Panc1 (cell line): ENCODE measurements at regions not wholly inside any gene's neighbourhood (a gene's known extent, or its start where the extent isn't known, plus 50 kb on each side); places are given as distances from the start of the nearest gene placed in this dataset.
A peak's percentile ranks its signal among the peaks of the same experiment; 100 is the strongest.

Experiments used
- ATAC-seq: fragments of 200-7000 bp; cut with Tn5 transposase; 2 replicates; pipeline ENCODE4 v1.9.1; 2020; ENCODE audit warnings: mild to moderate bottlenecking, moderate library complexity
- BruUV-seq: library from RNA; stranded (reverse); fragments of 400-500 nt; replicated peaks from 2 replicates; lab custom pipeline; 2021; lab: Mats Ljungman, UMichigan
- CTCF ChIA-PET: fragments of 300-600 bp; sonication (Branson Sonifier 250); formaldehyde crosslinking; loops from one replicate; lab custom pipeline; 2022; ENCODE audit warnings: antibody characterized with exemption; lab: Charles Lee
- POLR2A ChIA-PET: fragments of 300-600 bp; sonication (Branson Sonifier 250); formaldehyde crosslinking; loops from one replicate; lab custom pipeline; 2022; ENCODE audit warnings: antibody characterized with exemption; lab: Charles Lee
- DNase-seq: peaks from one replicate; pipeline ENCODE4 v3.0.0-alpha.2; 2010; ENCODE audit warnings: low read depth, low spot score
- H3K27ac ChIP-seq: 2 replicates; pipeline ENCODE4 v1.5.1; 2011; ENCODE audit warnings: mild to moderate bottlenecking, low read length, inconsistent platforms
- H3K27me3 ChIP-seq: fragments of 200-500 bp; sonication (Bioruptor generic); 2 replicates; pipeline ENCODE4 v1.6.0; 2014; ENCODE audit warnings: low read length, inconsistent platforms; ENCODE audit not compliant: control insufficient read depth, insufficient read depth
- H3K36me3 ChIP-seq: fragments of 200-500 bp; sonication (Bioruptor generic); 2 replicates; pipeline ENCODE4 v1.5.1; 2014; ENCODE audit warnings: inconsistent platforms, mild to moderate bottlenecking, low read length, moderate library complexity; ENCODE audit not compliant: control insufficient read depth, insufficient read depth
- H3K4me1 ChIP-seq: 2 replicates; pipeline ENCODE4 v1.5.1; 2011; ENCODE audit warnings: inconsistent platforms, mild to moderate bottlenecking, low read length, moderate library complexity; ENCODE audit not compliant: control insufficient read depth, insufficient read depth
- H3K4me3 ChIP-seq, 2 experiments: 2 replicates each; pipeline ENCODE4 v1.5.1; 2011 to 2012; ENCODE audit warnings: low read depth in 2 of 2, low read length in 2 of 2, mild to moderate bottlenecking in 2 of 2, inconsistent platforms in 1 of 2, moderate library complexity in 1 of 2
- H3K9me3 ChIP-seq: fragments of 200-500 bp; sonication (Bioruptor generic); 2 replicates; pipeline ENCODE4 v1.5.1; 2014; ENCODE audit warnings: low read depth, mild to moderate bottlenecking, inconsistent platforms, low read length, moderate library complexity; ENCODE audit not compliant: control insufficient read depth, insufficient read depth
- CTCF ChIP-seq: fragments of 450-650 bp; IDR thresholded peaks from 2 replicates; pipeline ENCODE4 v1.5.1; 2017; ENCODE audit warnings: mild to moderate bottlenecking
- POLR2AphosphoS5 ChIP-seq: IDR thresholded peaks from 2 replicates; pipeline ENCODE4 v1.6.1; 2012; ENCODE audit warnings: mild to moderate bottlenecking, low read depth, low read length, moderate library complexity
- SIN3A ChIP-seq: IDR thresholded peaks from 2 replicates; pipeline ENCODE4 v1.6.1; 2012; ENCODE audit warnings: low read depth, mild to moderate bottlenecking, low read length, moderate library complexity, borderline replicate concordance; ENCODE audit not compliant: insufficient read depth
- TCF7L2 ChIP-seq: IDR thresholded peaks from 2 replicates; pipeline ENCODE4 v1.6.1; 2011; ENCODE audit warnings: mild to moderate bottlenecking, low read depth, low read length, inconsistent platforms
- in situ Hi-C: cut with HindIII; loops from 2 replicates; pipeline ENCODE4 v1.10.0; 2016; ENCODE audit warnings: low sequenced_read_pairs, low pct_unique_long_range_greater_than_20kb
- intact Hi-C: fragments of 100-400 bp; cut with micrococcal nuclease; formaldehyde crosslinking; loops from one replicate; pipeline ENCODE4 v1.10.0; 2022; ENCODE audit not compliant: unreplicated experiment
- TF ChIP-seq, protein P1 (sequence below), 2 experiments: IDR thresholded peaks; 2 replicates each; pipeline ENCODE4 v1.6.1; 2011 to 2012; ENCODE audit warnings: low read depth in 2 of 2, control low read depth in 1 of 2, low read length in 1 of 2, mild to moderate bottlenecking in 1 of 2, moderate library complexity in 1 of 2; ENCODE audit not compliant: insufficient read depth in 1 of 2

GRCh38 chr2:181785691-181786344 lies 105.5 kb upstream of the NEUROD1 start:
- DNase-seq = no peak
- ChIA-PET CTCF (no interaction called here), POLR2A (no interaction called here)
- BruUV-seq = no TSS peak
- in situ Hi-C loops (no loop called here), intact Hi-C loops (no loop called here)
- no peak for TF ChIP-seq CTCF
- no peak for TF ChIP-seq TCF7L2
- TF ChIP-seq SIN3A = no peak
- TF ChIP-seq, protein P1, sequence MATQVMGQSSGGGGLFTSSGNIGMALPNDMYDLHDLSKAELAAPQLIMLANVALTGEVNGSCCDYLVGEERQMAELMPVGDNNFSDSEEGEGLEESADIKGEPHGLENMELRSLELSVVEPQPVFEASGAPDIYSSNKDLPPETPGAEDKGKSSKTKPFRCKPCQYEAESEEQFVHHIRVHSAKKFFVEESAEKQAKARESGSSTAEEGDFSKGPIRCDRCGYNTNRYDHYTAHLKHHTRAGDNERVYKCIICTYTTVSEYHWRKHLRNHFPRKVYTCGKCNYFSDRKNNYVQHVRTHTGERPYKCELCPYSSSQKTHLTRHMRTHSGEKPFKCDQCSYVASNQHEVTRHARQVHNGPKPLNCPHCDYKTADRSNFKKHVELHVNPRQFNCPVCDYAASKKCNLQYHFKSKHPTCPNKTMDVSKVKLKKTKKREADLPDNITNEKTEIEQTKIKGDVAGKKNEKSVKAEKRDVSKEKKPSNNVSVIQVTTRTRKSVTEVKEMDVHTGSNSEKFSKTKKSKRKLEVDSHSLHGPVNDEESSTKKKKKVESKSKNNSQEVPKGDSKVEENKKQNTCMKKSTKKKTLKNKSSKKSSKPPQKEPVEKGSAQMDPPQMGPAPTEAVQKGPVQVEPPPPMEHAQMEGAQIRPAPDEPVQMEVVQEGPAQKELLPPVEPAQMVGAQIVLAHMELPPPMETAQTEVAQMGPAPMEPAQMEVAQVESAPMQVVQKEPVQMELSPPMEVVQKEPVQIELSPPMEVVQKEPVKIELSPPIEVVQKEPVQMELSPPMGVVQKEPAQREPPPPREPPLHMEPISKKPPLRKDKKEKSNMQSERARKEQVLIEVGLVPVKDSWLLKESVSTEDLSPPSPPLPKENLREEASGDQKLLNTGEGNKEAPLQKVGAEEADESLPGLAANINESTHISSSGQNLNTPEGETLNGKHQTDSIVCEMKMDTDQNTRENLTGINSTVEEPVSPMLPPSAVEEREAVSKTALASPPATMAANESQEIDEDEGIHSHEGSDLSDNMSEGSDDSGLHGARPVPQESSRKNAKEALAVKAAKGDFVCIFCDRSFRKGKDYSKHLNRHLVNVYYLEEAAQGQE (IDR thresholded peaks at IDR 0.05; ENCODE audit: insufficient read depth in 1 of 2, low read depth in 2 of 2, low read length in 1 of 2) = no peak
- TF ChIP-seq POLR2AphosphoS5 = no peak
- peaks cover 9% of the 10 kb centered on the region; the same call in 1 of the 2 replicates for H3K9me3 ChIP-seq
- ATAC-seq = peak; percentile 43; the same call in 1 of the 2 replicates
- H3K27ac ChIP-seq = peak overlapping the region; percentile 85
- H3K36me3 ChIP-seq = no peaks in the 10 kb centered on the region
- no peaks in the 10 kb centered on the region for H3K27me3 ChIP-seq
- peaks cover 50% of the 10 kb centered on the region for H3K4me1 ChIP-seq
- H3K4me3 ChIP-seq = no peak overlapping the region

GRCh38 chr2:181786371-181787228 lies 104.9 kb upstream of the ITPRID2 start:
- no peak for ATAC-seq
- DNase-seq = no peak
- TF ChIP-seq POLR2AphosphoS5 (no peak), SIN3A (no peak), TCF7L2 (no peak), CTCF (no peak)
- TF ChIP-seq, protein P1 (IDR thresholded peaks at IDR 0.05; ENCODE audit: insufficient read depth in 1 of 2, low read depth in 2 of 2, low read length in 1 of 2) = no peak
- H3K9me3 ChIP-seq = peaks cover 9% of the 10 kb centered on the region; the same call in 1 of the 2 replicates
- no peaks in the 10 kb centered on the region for H3K27me3 ChIP-seq
- ChIA-PET CTCF (no interaction called here), POLR2A (no interaction called here)
- no peak overlapping the region for H3K4me3 ChIP-seq
- in situ Hi-C loops (no loop called here), intact Hi-C loops (no loop called here)
- no peaks in the 10 kb centered on the region for H3K36me3 ChIP-seq
- peak overlapping the region; percentile 85 for H3K27ac ChIP-seq
- peaks cover 54% of the 10 kb centered on the region for H3K4me1 ChIP-seq
- no TSS peak for BruUV-seq
